Karpas-422 (cell line): ENCODE measurements at regions not wholly inside any gene's neighbourhood (a gene's known extent, or its start where the extent isn't known, plus 50 kb on each side); places are given as distances from the start of the nearest gene placed in this dataset.

Experiments used
- DNase-seq: peaks from one replicate; pipeline ENCODE4 v3.0.0-alpha.2; 2015
- H2AFZ ChIP-seq: fragments of 200-600 bp; sonication (generic); 2 replicates; pipeline ENCODE4 v1.6.1; 2014; ENCODE audit warnings: antibody characterized with exemption, low read length, mixed read lengths
- H3K27ac ChIP-seq: fragments of 200-600 bp; sonication (generic); 2 replicates; pipeline ENCODE4 v1.5.1; 2014; ENCODE audit warnings: mild to moderate bottlenecking, low read length, moderate library complexity
- H3K27me3 ChIP-seq: fragments of 200-600 bp; sonication (generic); 2 replicates; pipeline ENCODE4 v1.6.1; 2014; ENCODE audit warnings: low read length, mixed read lengths
- H3K36me3 ChIP-seq: fragments of 200-600 bp; sonication (generic); 2 replicates; pipeline ENCODE4 v1.6.1; 2014; ENCODE audit warnings: low read length, mixed read lengths; ENCODE audit not compliant: insufficient read depth
- H3K4me1 ChIP-seq: fragments of 200-600 bp; sonication (generic); 2 replicates; pipeline ENCODE4 v1.6.1; 2014; ENCODE audit warnings: mild to moderate bottlenecking, low read length, mixed read lengths
- H3K4me2 ChIP-seq: fragments of 200-600 bp; sonication (generic); 2 replicates; pipeline ENCODE4 v1.6.1; 2014; ENCODE audit warnings: low read length, low read depth, mild to moderate bottlenecking; ENCODE audit not compliant: poor library complexity, severe bottlenecking
- H3K4me3 ChIP-seq: fragments of 200-600 bp; sonication (generic); 2 replicates; pipeline ENCODE4 v1.5.1; 2014; ENCODE audit warnings: mild to moderate bottlenecking, antibody characterized with exemption, low read length, mixed read lengths
- H3K79me2 ChIP-seq: fragments of 200-600 bp; sonication (generic); 2 replicates; pipeline ENCODE4 v1.6.1; 2014; ENCODE audit warnings: mild to moderate bottlenecking, low read length, mixed read lengths
- H3K9ac ChIP-seq: fragments of 200-600 bp; sonication (generic); 2 replicates; pipeline ENCODE4 v1.6.0; 2014; ENCODE audit warnings: low read length
- H3K9me2 ChIP-seq: fragments of 200-600 bp; sonication (generic), shearing (Covaris generic); replicated peaks from 2 replicates; pipeline ENCODE4 v1.6.0; 2014; ENCODE audit warnings: mild to moderate bottlenecking, low read length, moderate library complexity; ENCODE audit not compliant: insufficient read depth
- H3K9me3 ChIP-seq: fragments of 300-700, 200-600 bp; sonication (generic); 2 replicates; pipeline ENCODE4 v1.6.1; 2014; ENCODE audit warnings: low read length, mixed read lengths
- H4K20me1 ChIP-seq: fragments of 200-600 bp; sonication (generic); 2 replicates; pipeline ENCODE4 v1.6.1; 2014; ENCODE audit warnings: mild to moderate bottlenecking, antibody characterized with exemption, low read length, low read depth; ENCODE audit not compliant: insufficient read depth

GRCh38 chr6:62390401-62390800, 104.4 kb upstream of the KHDRBS2 start:
- no peak overlapping the region for H3K27ac ChIP-seq
- H2AFZ ChIP-seq, result no peak overlapping the region
- no peaks in the 10 kb centered on the region for H3K9me3 ChIP-seq
- H3K9ac ChIP-seq, result no peak overlapping the region
- no peak overlapping the region for H3K4me2 ChIP-seq
- DNase-seq, result no peak
- no peaks in the 10 kb centered on the region for H3K9me2 ChIP-seq
- H4K20me1 ChIP-seq, result no peaks in the 10 kb centered on the region
- no peaks in the 10 kb centered on the region for H3K79me2 ChIP-seq
- H3K27me3 ChIP-seq, result no peaks in the 10 kb centered on the region
- H3K4me1 ChIP-seq, result no peaks in the 10 kb centered on the region
- H3K4me3 ChIP-seq, result no peak overlapping the region
- H3K36me3 ChIP-seq, result no peaks in the 10 kb centered on the region

GRCh38 chr6:62371453-62372210, 85.6 kb upstream of the KHDRBS2 start:
- H3K4me2 ChIP-seq, result no peak overlapping the region

DNA sequence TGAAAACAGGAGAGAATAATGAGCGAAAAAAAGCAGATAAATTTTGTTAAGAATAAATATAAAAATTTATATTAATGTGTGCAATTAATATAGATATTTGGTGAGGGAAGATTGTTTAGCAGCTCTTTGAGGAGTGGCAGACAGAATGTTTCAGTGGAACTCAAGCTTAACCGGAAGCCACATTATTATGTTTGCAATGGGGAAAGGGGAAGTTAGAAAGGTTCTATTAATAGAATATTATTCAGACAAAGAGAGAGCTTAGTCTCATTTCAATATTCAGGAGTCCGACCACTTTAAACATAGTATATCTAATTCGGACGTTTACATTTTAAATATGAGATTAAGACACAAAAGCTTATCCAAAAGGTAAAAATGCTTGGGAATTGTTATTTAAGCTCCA, 81.6 kb upstream of the KHDRBS2 start:
- Histone ChIP-seq H3K4me3 (no peak overlapping the region), H3K4me2 (peak overlapping the region; percentile 57), H3K79me2 (no peaks in the 10 kb centered on the region), H4K20me1 (no peaks in the 10 kb centered on the region), H3K9me2 (no peaks in the 10 kb centered on the region), H3K9me3 (no peaks in the 10 kb centered on the region), H2AFZ (no peak overlapping the region; the same call in 1 of the 2 replicates), H3K4me1 (peaks cover 10% of the 10 kb centered on the region), H3K27me3 (no peaks in the 10 kb centered on the region), H3K36me3 (no peaks in the 10 kb centered on the region), H3K27ac (no peak overlapping the region), H3K9ac (no peak overlapping the region)
- DNase-seq, result peak; percentile 80

More at GRCh38 chr6:62371453-62372210, 85.6 kb upstream of the KHDRBS2 start:
- no peak overlapping the region for H3K9ac ChIP-seq
- no peaks in the 10 kb centered on the region for H3K79me2 ChIP-seq
- no peaks in the 10 kb centered on the region for H3K27me3 ChIP-seq
- H3K4me3 ChIP-seq, result no peak overlapping the region
- H3K9me3 ChIP-seq, result no peaks in the 10 kb centered on the region
- no peaks in the 10 kb centered on the region for H3K9me2 ChIP-seq
- peaks cover 10% of the 10 kb centered on the region for H3K4me1 ChIP-seq
- H2AFZ ChIP-seq, result no peak overlapping the region
- H4K20me1 ChIP-seq, result no peaks in the 10 kb centered on the region
- no peaks in the 10 kb centered on the region for H3K36me3 ChIP-seq
- no peak for DNase-seq
- no peak overlapping the region for H3K27ac ChIP-seq

DNA sequence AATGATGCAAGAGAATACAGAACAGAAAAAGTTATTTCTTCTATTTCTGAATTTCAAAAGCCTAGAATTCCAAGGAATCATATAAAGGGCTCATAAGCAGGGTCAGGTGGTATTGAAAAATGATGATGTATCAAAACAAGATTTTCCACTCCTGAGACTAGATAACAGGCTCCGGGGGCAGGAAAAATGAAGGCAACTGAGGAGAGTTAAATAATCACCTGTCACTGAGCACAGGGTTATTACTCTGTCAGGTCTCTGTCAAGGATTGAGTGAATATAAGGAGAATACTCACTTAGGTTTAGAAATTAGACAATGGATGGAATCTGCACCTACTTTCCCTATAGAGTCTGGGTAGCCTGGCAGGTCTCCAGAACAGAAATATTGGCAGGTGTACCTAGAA, 76.1 kb upstream of the KHDRBS2 start:
- Histone ChIP-seq H3K9me2 (no peaks in the 10 kb centered on the region), H3K4me1 (peaks cover 6% of the 10 kb centered on the region), H3K9ac (no peak overlapping the region), H3K4me3 (no peak overlapping the region), H2AFZ (no peak overlapping the region), H4K20me1 (no peaks in the 10 kb centered on the region), H3K4me2 (no peak overlapping the region), H3K9me3 (no peaks in the 10 kb centered on the region), H3K27ac (no peak overlapping the region), H3K36me3 (no peaks in the 10 kb centered on the region), H3K27me3 (no peaks in the 10 kb centered on the region), H3K79me2 (no peaks in the 10 kb centered on the region)
- DNase-seq, result no peak

GRCh38 chr6:62357835-62358234, 71.8 kb upstream of the KHDRBS2 start:
- Histone ChIP-seq H3K9me3 (no peaks in the 10 kb centered on the region), H3K27me3 (no peaks in the 10 kb centered on the region), H2AFZ (no peak overlapping the region)

DNA sequence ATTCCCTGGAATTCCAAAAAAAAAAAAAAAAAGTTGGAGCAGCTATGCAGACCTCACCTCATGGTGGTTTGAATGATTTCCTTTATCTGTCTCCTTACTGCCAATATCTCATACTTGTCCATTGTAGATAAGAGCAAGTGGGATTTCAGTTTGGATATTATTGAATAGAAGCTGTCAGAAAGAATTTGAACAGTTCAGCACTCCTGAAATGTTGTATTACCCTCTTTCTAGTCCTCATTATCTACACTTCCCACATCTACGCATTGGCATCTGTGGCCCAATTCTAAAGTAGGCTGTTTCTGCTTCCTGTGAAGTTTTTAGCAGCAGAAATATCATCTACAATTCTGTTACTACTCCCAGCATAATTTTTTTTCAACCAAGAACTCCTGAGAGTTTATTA, 68.2 kb upstream of the KHDRBS2 start:
- H3K4me1 ChIP-seq, result no peaks in the 10 kb centered on the region
- H3K27me3 ChIP-seq, result no peaks in the 10 kb centered on the region
- H3K9me3 ChIP-seq, result no peaks in the 10 kb centered on the region
- no peak overlapping the region for H3K4me2 ChIP-seq
- no peak overlapping the region for H2AFZ ChIP-seq
- H3K9ac ChIP-seq, result no peak overlapping the region
- H3K27ac ChIP-seq, result no peak overlapping the region
- H3K4me3 ChIP-seq, result no peak overlapping the region
- no peak for DNase-seq
- H3K9me2 ChIP-seq, result no peaks in the 10 kb centered on the region
- H4K20me1 ChIP-seq, result no peaks in the 10 kb centered on the region
- H3K79me2 ChIP-seq, result no peaks in the 10 kb centered on the region
- H3K36me3 ChIP-seq, result no peaks in the 10 kb centered on the region

More at GRCh38 chr6:62357835-62358234, 71.8 kb upstream of the KHDRBS2 start:
- no peak overlapping the region for H3K27ac ChIP-seq
- H3K9ac ChIP-seq, result no peak overlapping the region
- H3K9me2 ChIP-seq, result no peaks in the 10 kb centered on the region
- no peaks in the 10 kb centered on the region for H4K20me1 ChIP-seq
- peaks cover 6% of the 10 kb centered on the region for H3K4me1 ChIP-seq
- DNase-seq, result no peak
- no peak overlapping the region for H3K4me3 ChIP-seq
- no peaks in the 10 kb centered on the region for H3K79me2 ChIP-seq
- H3K4me2 ChIP-seq, result no peak overlapping the region
- H3K36me3 ChIP-seq, result no peaks in the 10 kb centered on the region

DNA sequence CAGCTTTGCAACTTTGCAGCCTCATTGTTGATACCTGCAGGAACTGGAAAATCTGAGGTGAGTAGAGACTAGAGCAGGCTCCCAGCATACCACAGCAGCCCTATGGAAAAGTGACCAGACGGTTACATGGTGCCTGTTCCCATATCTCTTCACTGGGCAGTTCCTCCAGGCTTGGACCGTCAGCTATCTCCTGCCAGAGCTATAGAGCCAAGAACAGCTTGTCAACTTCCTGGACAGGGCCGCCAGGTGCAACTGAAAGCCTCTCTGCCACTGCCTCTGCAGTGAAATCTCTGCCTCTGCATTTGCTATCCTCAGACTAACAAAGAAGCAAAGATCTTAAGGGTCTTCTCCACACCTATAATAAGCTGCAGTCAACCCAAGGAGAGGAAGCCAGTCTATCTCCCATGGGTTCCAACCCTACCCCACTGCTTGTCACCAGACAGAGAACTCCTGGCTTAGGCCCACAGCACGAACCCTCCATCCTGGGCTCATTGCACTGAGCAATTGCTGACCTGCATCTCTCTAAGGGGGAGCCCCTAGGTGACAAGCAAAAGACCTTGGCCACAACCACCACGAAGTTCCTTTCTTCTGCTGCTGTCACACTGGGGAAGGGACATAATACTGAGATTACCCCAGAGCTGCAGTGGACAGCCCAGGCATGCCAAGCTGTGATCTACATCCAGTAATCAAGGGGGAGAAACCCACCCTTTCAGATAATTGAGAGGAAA, 60.1 kb upstream of the KHDRBS2 start:
- Histone ChIP-seq H3K36me3 (no peaks in the 10 kb centered on the region), H3K79me2 (no peaks in the 10 kb centered on the region), H3K9me2 (no peaks in the 10 kb centered on the region), H2AFZ (no peak overlapping the region), H3K27me3 (no peaks in the 10 kb centered on the region), H3K9ac (no peak overlapping the region), H3K9me3 (no peaks in the 10 kb centered on the region), H3K27ac (no peak overlapping the region), H3K4me2 (no peak overlapping the region), H4K20me1 (no peaks in the 10 kb centered on the region), H3K4me3 (no peak overlapping the region), H3K4me1 (no peaks in the 10 kb centered on the region)
- DNase-seq, result no peak

- H2AFZ ChIP-seq, result no peak overlapping the region
- H3K79me2 ChIP-seq, result no peaks in the 10 kb centered on the region
- no peak overlapping the region for H3K27ac ChIP-seq
- H3K4me2 ChIP-seq, result no peak overlapping the region
- H3K4me3 ChIP-seq, result no peak overlapping the region
- no peaks in the 10 kb centered on the region for H3K4me1 ChIP-seq
- no peaks in the 10 kb centered on the region for H3K27me3 ChIP-seq
- H3K9me3 ChIP-seq, result no peaks in the 10 kb centered on the region
- no peaks in the 10 kb centered on the region for H3K36me3 ChIP-seq
- no peak for DNase-seq
- no peaks in the 10 kb centered on the region for H3K9me2 ChIP-seq
- no peak overlapping the region for H3K9ac ChIP-seq
- no peaks in the 10 kb centered on the region for H4K20me1 ChIP-seq
Measured at GRCh38 chr6:62345446-62345845, 59.4 kb upstream of the KHDRBS2 start.
